ENCODE measurements at regions not wholly inside any gene's neighbourhood (a gene's known extent, or its start where the extent isn't known, plus 50 kb on each side); places are given as distances from the start of the nearest gene placed in this dataset.
"Not testable (repeated sequence)": the region's sequence is repeated elsewhere in the genome, so short reads cannot be mapped to it uniquely, and the experiment has no call there.

DNA sequence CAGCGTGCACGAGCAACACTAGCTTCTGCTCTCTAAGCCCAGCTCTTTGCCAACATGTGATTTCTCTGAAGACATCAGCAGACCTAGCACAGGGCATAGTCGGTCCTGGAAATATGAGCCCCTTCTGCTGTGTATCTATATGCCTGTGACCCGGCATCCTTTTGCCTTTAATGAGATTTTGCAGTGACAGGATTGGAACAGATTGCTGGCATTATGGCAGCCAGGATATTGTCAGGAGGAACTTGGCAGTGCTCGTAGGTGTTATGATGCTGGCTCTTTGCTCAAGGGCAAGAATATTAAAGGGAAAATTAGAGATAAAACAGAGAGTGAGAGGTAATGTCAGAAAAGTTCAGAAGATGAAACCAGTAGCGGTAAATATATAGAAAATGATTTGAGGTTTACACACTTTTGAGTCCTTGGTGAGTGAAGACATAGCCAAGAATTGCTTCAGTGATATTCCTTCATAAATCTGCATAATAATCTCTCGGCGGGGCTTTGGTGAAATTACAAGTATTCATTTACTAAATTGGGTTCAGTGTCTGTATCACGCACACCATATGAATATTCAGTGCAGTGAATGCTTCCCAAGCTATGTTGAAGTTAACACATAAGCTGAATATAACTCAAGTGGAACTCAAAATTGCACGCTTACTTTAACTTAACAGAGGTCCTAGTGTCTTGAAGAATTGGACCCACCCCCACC is 502.1 kb upstream of the NR3C2 start:
- no peak for DNase-seq

DNA sequence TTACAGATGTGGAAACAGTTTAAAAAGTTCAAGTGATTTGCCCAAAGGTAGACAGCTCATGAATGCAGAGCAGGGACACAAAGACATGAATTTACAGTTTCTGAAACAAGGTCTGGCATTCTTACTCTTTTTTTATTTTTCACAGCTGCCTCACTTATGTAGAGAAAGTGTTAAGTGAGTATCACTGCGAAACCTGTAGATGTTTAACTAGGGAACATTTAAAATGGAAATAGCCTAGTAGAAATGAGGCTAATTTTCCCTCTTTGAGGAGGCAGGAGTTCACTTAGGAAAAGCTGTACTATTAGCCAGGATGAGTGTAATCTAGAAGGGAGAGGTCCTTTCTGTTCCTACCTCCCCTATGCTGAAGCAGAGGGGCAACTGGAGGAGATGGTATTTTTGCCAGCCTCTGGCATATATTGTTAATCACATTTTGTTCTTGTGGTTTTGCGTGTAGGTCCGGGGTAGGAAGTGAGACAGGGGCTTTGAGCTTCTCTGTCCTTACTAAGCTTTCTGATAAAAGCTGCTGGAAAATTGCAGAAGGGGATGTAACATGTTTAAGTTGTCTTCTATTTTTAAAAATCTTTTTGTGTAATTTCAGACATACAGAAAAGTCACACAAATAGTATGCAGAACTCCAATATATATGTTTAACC is 492.8 kb upstream of the NR3C2 start:
- DNase-seq, result no peak

- peak; percentile 31 for DNase-seq
These were observed 484.4 kb upstream of the NR3C2 start for GRCh38 chr4:148926276-148927260.

DNA sequence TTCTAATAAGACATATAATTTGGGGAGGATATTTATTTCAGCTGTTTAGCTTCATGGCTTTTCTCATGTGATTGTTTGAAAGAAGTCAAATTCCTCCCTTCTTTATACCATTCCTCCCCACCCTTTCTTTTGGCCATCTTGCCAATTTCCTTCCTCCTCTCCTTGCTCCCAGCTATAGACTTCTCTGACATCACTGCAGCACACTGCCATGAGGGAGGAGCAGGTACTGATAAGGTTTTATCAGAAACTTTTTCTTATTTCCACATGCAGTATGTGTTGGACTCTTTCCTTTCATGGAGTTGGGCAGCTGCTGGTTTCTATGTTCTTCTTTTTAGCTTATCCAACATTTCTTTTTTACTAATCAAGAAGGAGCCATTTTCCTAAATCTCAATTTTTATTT is 481.7 kb upstream of the NR3C2 start:
- DNase-seq, result no peak

DNA sequence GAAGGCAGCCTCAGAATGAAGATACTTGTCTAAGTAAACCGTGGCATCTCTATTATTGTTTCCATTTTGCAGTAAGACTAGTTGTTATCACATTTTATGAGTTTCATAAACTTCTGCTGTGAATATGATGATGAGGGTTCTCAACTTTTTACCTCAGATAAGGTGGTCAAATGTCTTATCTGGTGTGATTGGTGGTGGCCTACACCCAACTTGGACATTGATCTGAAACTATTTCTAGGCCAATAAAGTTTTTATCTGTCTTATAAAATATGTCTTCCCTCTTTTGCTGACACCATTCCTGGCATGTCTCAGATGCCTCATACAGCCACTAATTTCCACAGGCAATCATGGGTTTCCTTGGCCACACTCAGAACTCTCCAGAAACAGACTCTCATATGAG is 480.3 kb upstream of the NR3C2 start:
- DNase-seq, result no peak

- DNase-seq, result no peak
These were observed 472.5 kb upstream of the NR3C2 start for GRCh38 chr4:148914734-148915133.

DNA sequence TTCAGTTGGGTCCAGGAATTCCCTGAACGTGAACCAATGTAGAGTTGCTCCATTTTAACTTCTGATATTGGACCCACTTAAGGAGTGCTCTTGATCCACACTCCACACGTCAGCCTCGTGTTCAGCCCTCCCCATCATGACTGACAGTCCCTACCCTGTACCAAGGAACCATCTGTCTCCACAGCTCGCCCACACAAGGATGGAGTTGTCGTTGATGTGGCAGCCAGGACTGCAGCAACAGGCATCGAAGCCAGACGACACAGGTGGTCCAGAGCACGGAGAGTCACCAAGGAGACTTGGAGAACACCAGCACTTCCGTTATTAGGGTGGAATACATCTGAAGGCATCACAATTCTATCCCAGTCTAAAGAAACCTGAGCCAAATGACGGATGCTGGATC is 472.1 kb upstream of the NR3C2 start:
- DNase-seq, result no peak

GRCh38 chr4:148903388-148903787 is 461.2 kb upstream of the NR3C2 start:
- no peak for DNase-seq

DNA sequence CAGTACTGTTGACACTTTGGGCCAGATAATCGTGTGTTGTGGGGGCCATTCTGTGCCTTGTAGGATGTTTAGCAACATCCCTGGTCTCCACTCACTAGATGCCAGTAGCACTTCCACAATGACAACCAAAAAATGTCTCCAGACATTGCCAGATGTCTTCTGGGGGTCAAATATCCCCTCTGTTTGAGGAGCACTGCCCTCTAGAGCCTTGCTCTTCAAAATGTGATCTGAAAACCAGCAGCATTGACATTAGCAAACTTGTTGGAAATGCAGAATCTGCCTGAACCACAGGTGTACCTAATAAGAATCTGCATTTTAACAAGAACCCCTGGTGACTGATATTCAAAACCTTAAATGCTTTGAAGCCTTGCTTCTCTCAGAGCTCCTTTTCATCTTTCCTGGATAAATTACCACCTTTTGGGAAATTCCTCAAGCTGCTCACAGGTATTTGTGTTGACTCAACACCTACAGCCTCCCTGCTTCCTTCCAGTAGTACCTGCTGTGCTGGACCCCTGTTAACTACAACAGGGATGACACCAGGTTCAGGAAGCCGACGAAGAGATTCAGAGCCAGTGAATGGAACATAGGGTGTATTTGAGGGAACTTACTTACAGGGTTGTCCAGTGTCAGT is 459.0 kb upstream of the NR3C2 start:
- no peak for DNase-seq

DNA sequence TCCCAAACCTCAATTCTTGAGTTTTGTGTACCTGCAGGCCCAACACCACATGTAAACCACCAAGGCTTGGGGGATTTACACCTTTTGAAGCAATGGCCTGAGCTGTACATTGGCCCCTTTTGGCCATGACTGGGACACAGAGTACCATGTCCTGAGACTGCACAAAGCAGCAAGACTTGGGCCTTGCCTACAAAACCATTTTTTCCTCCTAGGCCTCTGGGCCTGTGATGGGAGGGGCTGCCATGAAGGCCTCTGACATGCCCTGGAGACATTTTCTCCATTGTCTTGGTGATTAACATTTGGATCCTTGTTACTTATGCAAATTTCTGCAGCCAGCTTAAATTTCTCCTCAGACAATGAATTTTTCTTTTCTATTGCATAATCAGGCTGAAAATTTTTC is 455.9 kb upstream of the NR3C2 start:
- not testable (repeated sequence) for DNase-seq

- peak; percentile 44 for DNase-seq
These were observed 450.9 kb upstream of the NR3C2 start for GRCh38 chr4:148893095-148893494.

DNA sequence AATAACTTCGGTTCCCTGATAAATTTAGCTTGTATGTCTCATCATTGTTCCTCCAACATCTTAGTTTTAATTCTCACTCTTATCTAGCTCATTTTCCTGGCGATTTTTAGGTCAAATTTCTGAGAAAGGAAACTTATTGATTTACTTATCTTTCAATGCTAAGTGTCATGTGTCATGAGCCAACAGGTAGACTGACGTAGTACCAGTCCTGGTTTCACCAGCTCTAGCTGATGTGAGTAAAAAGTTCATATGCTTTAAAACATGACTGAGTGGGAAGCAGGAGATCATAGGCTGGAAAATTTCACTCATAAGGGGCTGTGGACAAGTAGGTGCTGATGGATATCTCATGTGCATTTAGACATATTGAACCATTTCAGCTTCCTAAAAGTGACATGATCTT is 441.7 kb upstream of the NR3C2 start:
- no peak for DNase-seq

DNA sequence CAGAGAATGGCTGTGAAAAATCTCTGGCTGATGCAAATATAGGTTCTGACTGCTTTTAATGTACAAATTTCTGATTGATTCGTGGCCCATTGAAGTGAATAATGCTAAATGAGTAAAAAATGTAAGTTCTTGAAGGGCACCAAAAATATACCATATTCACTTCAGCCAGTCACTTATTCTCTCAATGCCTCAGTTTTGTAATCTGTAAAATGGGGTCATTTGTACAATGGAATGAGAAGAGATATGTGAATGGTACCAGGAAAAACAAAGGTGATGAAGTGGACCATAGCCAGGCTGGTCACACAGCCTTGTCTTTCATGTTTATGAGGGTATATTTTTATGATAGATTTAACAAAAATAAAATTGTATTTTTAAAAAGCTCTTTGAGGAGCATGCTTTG is 441.2 kb upstream of the NR3C2 start:
- no peak for DNase-seq

DNA sequence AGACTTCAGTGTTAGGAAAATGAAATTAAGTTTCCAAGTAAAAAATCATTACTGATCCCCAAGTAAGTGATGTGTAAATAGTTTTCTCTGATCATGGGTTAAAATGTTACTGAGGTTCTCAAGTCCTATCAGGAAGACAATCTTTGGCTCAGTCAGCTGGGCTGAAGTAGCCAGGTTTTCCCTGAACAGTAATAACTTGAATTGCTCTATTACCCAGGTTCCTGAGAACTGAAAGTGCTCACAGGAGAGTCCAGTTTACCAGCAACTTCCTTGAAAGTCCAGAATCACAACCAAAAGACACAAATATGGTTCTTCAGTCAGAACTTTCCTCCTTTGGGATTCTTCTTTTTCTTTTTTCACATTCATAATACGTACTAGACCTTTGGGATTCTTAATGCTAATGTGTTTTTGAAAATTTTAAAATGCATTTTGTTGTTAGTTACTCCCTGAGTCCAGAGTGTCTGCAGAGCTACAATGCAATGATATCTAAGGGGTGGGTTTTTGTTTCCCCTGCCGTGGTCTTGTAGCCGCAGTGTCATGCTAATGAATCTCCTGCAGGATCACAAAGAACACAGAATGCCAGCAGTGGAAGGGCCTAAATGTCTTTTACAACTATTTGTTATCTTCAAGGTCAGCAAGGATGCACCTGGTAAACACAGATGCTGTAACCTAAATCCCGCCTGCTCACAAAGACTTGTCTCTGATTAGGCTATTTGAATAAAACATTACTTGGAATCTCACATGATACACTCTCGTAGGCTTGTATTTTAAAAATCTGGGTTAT is 439.8 kb upstream of the NR3C2 start:
- DNase-seq, result no peak

- DNase-seq, result peak; percentile 44
These were observed 432.1 kb upstream of the NR3C2 start for GRCh38 chr4:148874331-148874730.

- no peak for DNase-seq
These were observed 426.0 kb upstream of the NR3C2 start for GRCh38 chr4:148868191-148868590.

DNA sequence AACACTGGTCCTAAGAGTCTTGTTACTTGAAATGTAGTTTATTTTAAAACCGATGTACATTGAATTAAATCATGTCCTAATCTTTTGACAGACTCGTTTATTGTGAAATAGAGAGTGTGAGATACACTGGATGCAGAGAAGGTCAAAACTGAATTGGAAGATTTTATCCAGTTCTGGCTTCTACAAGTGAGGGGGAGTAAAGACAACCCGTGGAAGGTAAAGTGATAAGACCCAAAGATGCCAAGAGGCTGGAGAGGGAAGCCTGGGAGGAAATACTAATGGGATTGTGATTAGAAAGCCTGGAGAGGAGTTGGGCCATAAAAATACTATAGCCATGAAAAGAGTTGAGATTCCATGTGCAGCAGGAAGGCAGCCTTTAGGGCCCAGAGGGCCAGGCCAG is 424.5 kb upstream of the NR3C2 start:
- no peak for DNase-seq

GRCh38 chr4:148857973-148858534 is 415.8 kb upstream of the NR3C2 start:
- no peak for DNase-seq

GRCh38 chr4:148857239-148857972 is 415.2 kb upstream of the NR3C2 start:
- DNase-seq, result no peak

- DNase-seq, result peak; percentile 14
These were observed 412.0 kb upstream of the NR3C2 start for GRCh38 chr4:148854203-148854602.

DNA sequence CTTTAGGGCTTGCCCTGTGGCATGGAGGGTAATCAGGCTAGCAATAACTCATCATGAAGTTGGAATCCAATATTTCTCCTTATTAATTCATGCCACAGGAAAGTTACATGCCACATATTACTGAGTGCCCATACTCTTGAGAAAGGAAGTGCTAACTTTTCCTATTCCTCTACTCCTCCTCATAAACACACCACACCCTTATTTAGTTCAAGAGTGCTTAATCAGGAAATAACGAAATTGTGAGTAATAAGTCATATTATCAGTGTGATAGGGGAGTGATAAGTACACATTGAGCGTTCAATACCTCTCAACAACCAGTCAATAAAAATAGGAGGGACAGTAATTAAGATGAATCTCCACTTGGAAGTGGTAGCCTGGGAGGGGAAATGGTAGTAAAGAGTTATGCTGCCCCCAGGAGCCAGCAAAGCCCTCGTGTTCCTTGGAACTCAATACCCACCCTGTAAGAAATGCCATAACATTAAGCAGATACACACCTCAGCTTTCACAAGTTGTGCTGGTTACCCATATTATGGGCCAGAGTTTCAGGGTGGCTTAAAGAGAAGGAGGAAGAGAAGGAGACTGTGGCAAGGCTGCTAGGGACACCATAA is 410.0 kb upstream of the NR3C2 start:
- DNase-seq, result no peak
